Lower leg skin (tissue), 4 donors: ENCODE measurements at regions not wholly inside any gene's neighbourhood (a gene's known extent, or its start where the extent isn't known, plus 50 kb on each side); places are given as distances from the start of the nearest gene placed in this dataset.

Experiments used
- DNase-seq, 2 donors: peaks; one replicate each; pipeline ENCODE4 v3.0.0-alpha.2; 2019; ENCODE audit warnings: low spot score in 2 of 2
- H3K4me3 ChIP-seq: fragments of 200-600 bp; sonication (generic); 2 replicates; pipeline ENCODE4 v1.5.1; 2017; ENCODE audit warnings: mild to moderate bottlenecking, low read depth; ENCODE audit not compliant: poor library complexity, severe bottlenecking
- CTCF ChIP-seq, 3 donors: fragments of 450-650 bp; IDR thresholded peaks; one replicate each; pipeline ENCODE4 v1.5.1; 2016; ENCODE audit warnings: antibody characterized with exemption in 3 of 3, mild to moderate bottlenecking in 3 of 3, moderate library complexity in 2 of 3
- POLR2A ChIP-seq, 2 donors: fragments of 450-650 bp; IDR thresholded peaks; one replicate each; pipeline ENCODE4 v1.6.1; 2016 to 2017; ENCODE audit warnings: antibody characterized with exemption in 2 of 2, mild to moderate bottlenecking in 1 of 2, moderate library complexity in 1 of 2
- WGBS, 2 donors: methylation state at CpG; one replicate each; pipeline ENCODE4 v1.1.5; 2018; 5-methylcytosine and 5-hydroxymethylcytosine counted together
- intact Hi-C: fragments of 100-400 bp; cut with DNase I; formaldehyde crosslinking; loops from one replicate; pipeline ENCODE4 v1.15.0; 2023; ENCODE audit warnings: low total_unique reads

- TF ChIP-seq CTCF (IDR thresholded peaks at IDR 0.05) (no peak), POLR2A (IDR thresholded peaks at IDR 0.05) (no peak)
Measured at GRCh38 chr6:44622956-44623355, 235.4 kb downstream of the CDC5L start.

GRCh38 chr6:44624226-44624625 is 236.7 kb downstream of the CDC5L start:
- no peak overlapping the region for H3K4me3 ChIP-seq
- intact Hi-C loops: no loop called here
- WGBS, 2 donors: 69 to 72% methylated on average over 5 of the region's 5 CpGs
- no peak for TF ChIP-seq CTCF (IDR thresholded peaks at IDR 0.05)
- no peak for TF ChIP-seq POLR2A (IDR thresholded peaks at IDR 0.05)
- DNase-seq: no peak

More at GRCh38 chr6:44622956-44623355, 235.4 kb downstream of the CDC5L start:
- H3K4me3 ChIP-seq: no peak overlapping the region
- DNase-seq: no peak
- 66 to 70% methylated on average over 2 of the region's 2 CpGs for WGBS, 2 donors
- intact Hi-C loops: no loop called here

GRCh38 chr6:44624936-44625573 is 237.5 kb downstream of the CDC5L start:
- intact Hi-C loops: no loop called here
- TF ChIP-seq CTCF (IDR thresholded peaks at IDR 0.05) (no peak), POLR2A (IDR thresholded peaks at IDR 0.05) (no peak)
- DNase-seq: no peak
- no peak overlapping the region for H3K4me3 ChIP-seq
- 60 to 63% methylated on average over 8 of the region's 8 CpGs for WGBS, 2 donors

GRCh38 chr6:44625996-44626395 is 238.5 kb downstream of the CDC5L start:
- TF ChIP-seq CTCF (IDR thresholded peaks at IDR 0.05) (peak in 1 of 3 donors; percentile 30), POLR2A (IDR thresholded peaks at IDR 0.05) (no peak)
- WGBS, 2 donors: 90 to 100% methylated on average over 2 of the region's 2 CpGs
- no peak for DNase-seq
- intact Hi-C loops: no loop called here
- no peak overlapping the region for H3K4me3 ChIP-seq

- 89 to 95% methylated on average over 9 of the region's 9 CpGs for WGBS, 2 donors
- H3K4me3 ChIP-seq: no peak overlapping the region
- TF ChIP-seq POLR2A (IDR thresholded peaks at IDR 0.05): no peak
- TF ChIP-seq CTCF (IDR thresholded peaks at IDR 0.05): no peak
- no peak for DNase-seq
- intact Hi-C loops: no loop called here
Measured at GRCh38 chr6:44626616-44627015, 239.1 kb downstream of the CDC5L start.
